ENCODE measurements at regions not wholly inside any gene's neighbourhood (a gene's known extent, or its start where the extent isn't known, plus 50 kb on each side); places are given as distances from the start of the nearest gene placed in this dataset.
A peak's percentile ranks its signal among the peaks of the same experiment; 100 is the strongest.

- no peak for DNase-seq (ENCODE audit: low read depth, low spot score)
- in situ Hi-C loops (cut with HindIII; ENCODE audit: low pct_unique_long_range_greater_than_20kb, low sequenced_read_pairs), result no loop called here
Observed at GRCh38 chr12:46499226-46499625, 126.7 kb upstream of the SLC38A2 start.

GRCh38 chr12:46497739-46498138, 125.2 kb upstream of the SLC38A2 start:
- in situ Hi-C loops (cut with HindIII; ENCODE audit: low pct_unique_long_range_greater_than_20kb, low sequenced_read_pairs), result no loop called here
- no peak for DNase-seq (ENCODE audit: low read depth, low spot score)

- in situ Hi-C loops (cut with HindIII; ENCODE audit: low pct_unique_long_range_greater_than_20kb, low sequenced_read_pairs), result no loop called here
- DNase-seq (ENCODE audit: low read depth, low spot score), result no peak
Observed at GRCh38 chr12:46494424-46494823, 121.9 kb upstream of the SLC38A2 start.

GRCh38 chr12:46493834-46494181, 121.2 kb upstream of the SLC38A2 start:
- DNase-seq (ENCODE audit: low read depth, low spot score), result no peak
- in situ Hi-C loops (cut with HindIII; ENCODE audit: low pct_unique_long_range_greater_than_20kb, low sequenced_read_pairs), result no loop called here

- in situ Hi-C loops (cut with HindIII; ENCODE audit: low pct_unique_long_range_greater_than_20kb, low sequenced_read_pairs), result no loop called here
- no peak for DNase-seq (ENCODE audit: low read depth, low spot score)
Observed at GRCh38 chr12:46493150-46493833, 120.7 kb upstream of the SLC38A2 start.

- in situ Hi-C loops (cut with HindIII; ENCODE audit: low pct_unique_long_range_greater_than_20kb, low sequenced_read_pairs), result no loop called here
Observed at GRCh38 chr12:46492471-46493085, 120.0 kb upstream of the SLC38A2 start.

GRCh38 chr12:46491548-46491947, 119.0 kb upstream of the SLC38A2 start:
- in situ Hi-C loops (cut with HindIII; ENCODE audit: low pct_unique_long_range_greater_than_20kb, low sequenced_read_pairs), result no loop called here
- DNase-seq (ENCODE audit: low read depth, low spot score), result no peak

More at GRCh38 chr12:46492471-46493085, 120.0 kb upstream of the SLC38A2 start:
- no peak for DNase-seq (ENCODE audit: low read depth, low spot score)

GRCh38 chr12:46490635-46491034, 118.1 kb upstream of the SLC38A2 start:
- no peak for DNase-seq (ENCODE audit: low read depth, low spot score)
- in situ Hi-C loops (cut with HindIII; ENCODE audit: low pct_unique_long_range_greater_than_20kb, low sequenced_read_pairs), result no loop called here

GRCh38 chr12:46489951-46490388, 117.4 kb upstream of the SLC38A2 start:
- DNase-seq (ENCODE audit: low read depth, low spot score), result peak; percentile 73
- in situ Hi-C loops (cut with HindIII; ENCODE audit: low pct_unique_long_range_greater_than_20kb, low sequenced_read_pairs), result no loop called here

GRCh38 chr12:46487567-46488131, 115.1 kb upstream of the SLC38A2 start:
- in situ Hi-C loops (cut with HindIII; ENCODE audit: low pct_unique_long_range_greater_than_20kb, low sequenced_read_pairs), result no loop called here
- no peak for DNase-seq (ENCODE audit: low read depth, low spot score)

GRCh38 chr12:46486588-46486987, 114.0 kb upstream of the SLC38A2 start:
- in situ Hi-C loops (cut with HindIII; ENCODE audit: low pct_unique_long_range_greater_than_20kb, low sequenced_read_pairs), result no loop called here

GRCh38 chr12:46485853-46486252, 113.3 kb upstream of the SLC38A2 start:
- in situ Hi-C loops (cut with HindIII; ENCODE audit: low pct_unique_long_range_greater_than_20kb, low sequenced_read_pairs), result no loop called here
- DNase-seq (ENCODE audit: low read depth, low spot score), result no peak

More at GRCh38 chr12:46486588-46486987, 114.0 kb upstream of the SLC38A2 start:
- no peak for DNase-seq (ENCODE audit: low read depth, low spot score)

- in situ Hi-C loops (cut with HindIII; ENCODE audit: low pct_unique_long_range_greater_than_20kb, low sequenced_read_pairs), result no loop called here
- DNase-seq (ENCODE audit: low read depth, low spot score), result no peak
Observed at GRCh38 chr12:46484396-46485061, 112.0 kb upstream of the SLC38A2 start.

- no peak for DNase-seq (ENCODE audit: low read depth, low spot score)
Observed at GRCh38 chr12:46483572-46484395, 111.2 kb upstream of the SLC38A2 start.

GRCh38 chr12:46480724-46481123, 108.2 kb upstream of the SLC38A2 start:
- no peak for DNase-seq (ENCODE audit: low read depth, low spot score)
- in situ Hi-C loops (cut with HindIII; ENCODE audit: low pct_unique_long_range_greater_than_20kb, low sequenced_read_pairs), result no loop called here

More at GRCh38 chr12:46483572-46484395, 111.2 kb upstream of the SLC38A2 start:
- in situ Hi-C loops (cut with HindIII; ENCODE audit: low pct_unique_long_range_greater_than_20kb, low sequenced_read_pairs), result no loop called here

- no peak for DNase-seq (ENCODE audit: low read depth, low spot score)
- in situ Hi-C loops (cut with HindIII; ENCODE audit: low pct_unique_long_range_greater_than_20kb, low sequenced_read_pairs), result no loop called here
Observed at GRCh38 chr12:46480316-46480715, 107.7 kb upstream of the SLC38A2 start.

- no peak for DNase-seq (ENCODE audit: low read depth, low spot score)
- in situ Hi-C loops (cut with HindIII; ENCODE audit: low pct_unique_long_range_greater_than_20kb, low sequenced_read_pairs), result no loop called here
Observed at GRCh38 chr12:46478123-46478522, 105.5 kb upstream of the SLC38A2 start.

- DNase-seq (ENCODE audit: low read depth, low spot score), result no peak
- in situ Hi-C loops (cut with HindIII; ENCODE audit: low pct_unique_long_range_greater_than_20kb, low sequenced_read_pairs), result no loop called here
Observed at GRCh38 chr12:46477541-46477940, 105.0 kb upstream of the SLC38A2 start.

All from SK-MEL-5 (cell line).